Amniotic epithelial cell (primary cell): ENCODE measurements at regions not wholly inside any gene's neighbourhood (a gene's known extent, or its start where the extent isn't known, plus 50 kb on each side); places are given as distances from the start of the nearest gene placed in this dataset.
A peak's percentile ranks its signal among the peaks of the same experiment; 100 is the strongest.
"Not testable (repeated sequence)": the region's sequence is repeated elsewhere in the genome, so short reads cannot be mapped to it uniquely, and the experiment has no call there.

Experiments used
- DNase-seq: peaks from one replicate; pipeline ENCODE4 v3.0.0-alpha.2; 2010; ENCODE audit warnings: low read depth

GRCh38 chr4:9110700-9111099, 59.5 kb upstream of the FAM90A26 start:
- not testable (repeated sequence) for DNase-seq

- not testable (repeated sequence) for DNase-seq
Measured at GRCh38 chr4:9103148-9103524, 67.1 kb upstream of the FAM90A26 start.

GRCh38 chr4:9102471-9103147, 67.6 kb upstream of the FAM90A26 start:
- not testable (repeated sequence) for DNase-seq

- DNase-seq: not testable (repeated sequence)
Measured at GRCh38 chr4:9096330-9096729, 73.9 kb upstream of the FAM90A26 start.

- not testable (repeated sequence) for DNase-seq
Measured at GRCh38 chr4:9078796-9079195, 91.4 kb upstream of the FAM90A26 start.

DNA sequence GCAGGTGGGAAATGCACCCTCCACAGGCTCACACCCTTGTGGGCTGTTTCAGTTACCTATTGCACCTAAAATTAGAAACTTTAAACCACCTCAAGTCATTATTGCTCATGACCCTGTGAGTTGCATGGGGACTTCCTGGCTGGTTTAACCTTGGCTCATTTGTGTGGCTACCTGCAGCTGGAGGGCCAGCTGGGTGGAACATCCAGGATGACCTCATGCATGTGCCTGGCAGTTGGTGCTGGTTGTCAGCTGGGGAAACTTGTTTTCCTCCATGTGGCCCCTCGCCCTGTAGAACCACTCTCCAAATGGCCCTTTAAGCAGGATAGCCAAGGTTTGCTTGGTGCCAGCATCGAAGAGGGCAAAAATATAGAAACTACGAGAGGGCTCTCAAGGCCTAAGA, 93.2 kb upstream of the FAM90A26 start:
- DNase-seq: not testable (repeated sequence)

DNA sequence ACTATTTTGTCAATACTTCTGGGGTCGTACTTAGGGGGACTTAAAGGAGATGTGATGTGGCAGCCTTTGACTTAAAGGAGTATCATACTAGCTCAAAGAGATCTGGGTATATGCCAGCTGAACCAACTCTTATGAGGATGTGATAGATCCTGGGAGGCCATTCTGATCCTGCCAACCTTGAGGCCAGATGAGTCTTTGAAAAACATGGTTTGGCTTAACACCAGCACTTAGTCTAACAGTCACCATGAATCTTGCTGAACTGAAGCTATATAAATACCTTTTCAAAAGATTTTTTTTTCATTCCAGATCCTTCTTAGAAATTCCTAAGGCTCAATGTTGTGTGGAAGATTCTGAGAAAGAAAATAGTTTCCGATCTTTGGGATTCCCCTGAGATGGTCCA, 93.7 kb upstream of the FAM90A26 start:
- DNase-seq: not testable (repeated sequence)

DNA sequence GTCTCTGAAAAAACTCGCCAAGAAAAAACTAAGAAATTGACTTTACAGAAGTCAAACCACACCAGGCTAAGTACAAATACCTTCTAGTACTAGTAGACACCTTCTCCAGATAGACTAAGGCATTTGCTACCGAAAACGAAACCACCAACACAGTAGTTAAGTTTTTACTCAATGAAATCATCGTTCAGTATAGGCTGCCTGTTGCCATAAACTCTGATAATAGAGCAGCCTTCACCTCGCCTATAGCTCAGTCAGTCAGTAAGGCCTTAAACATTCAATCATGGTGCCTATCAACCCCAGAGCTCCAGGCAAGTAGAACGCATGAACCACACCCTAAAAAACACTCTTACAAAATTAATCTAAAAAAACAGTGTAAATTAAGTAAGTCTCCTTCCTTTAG, 96.8 kb upstream of the FAM90A26 start:
- DNase-seq: not testable (repeated sequence)

GRCh38 chr4:9072521-9073220, 97.5 kb upstream of the FAM90A26 start:
- DNase-seq: not testable (repeated sequence)

DNA sequence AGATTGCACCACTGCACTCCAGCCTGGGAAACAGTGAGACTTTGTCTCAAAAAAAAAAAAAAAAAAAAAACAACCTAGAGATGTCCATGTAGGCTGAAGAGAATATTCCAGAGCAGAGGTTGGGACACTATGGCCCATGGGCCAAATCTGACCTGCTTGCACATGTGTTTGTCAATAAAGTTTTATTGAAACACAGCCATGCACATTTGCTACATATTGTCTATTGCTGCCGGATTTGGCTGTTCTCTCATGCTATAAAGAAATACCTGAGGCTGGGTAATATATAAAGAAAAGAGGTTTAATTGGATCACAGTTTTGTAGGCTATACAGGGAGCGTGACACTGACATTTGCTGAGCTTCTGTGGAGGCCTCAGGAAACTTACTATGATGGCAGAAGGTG, 102.3 kb upstream of the FAM90A26 start:
- DNase-seq: not testable (repeated sequence)

GRCh38 chr4:9063612-9064011, 106.6 kb upstream of the FAM90A26 start:
- DNase-seq: not testable (repeated sequence)

DNA sequence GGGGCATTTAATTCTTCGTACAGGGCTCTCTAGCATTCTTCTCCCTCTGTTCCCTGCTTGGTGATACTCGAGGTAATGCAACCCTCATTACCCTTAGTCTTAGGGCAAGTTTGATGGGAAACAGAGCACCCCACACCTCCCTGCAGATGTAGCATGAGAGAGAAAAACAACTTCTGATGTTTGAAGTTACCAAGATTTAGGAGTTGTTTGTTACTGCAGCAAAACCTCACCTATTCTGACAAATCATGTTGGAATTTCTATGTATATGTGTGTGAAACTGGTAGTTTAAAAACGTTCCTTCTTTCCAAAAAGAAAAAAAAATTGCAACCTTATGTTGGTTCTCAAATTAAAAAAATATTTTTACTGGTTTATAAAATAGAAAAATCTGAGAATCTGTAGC, 145.3 kb upstream of the FAM90A26 start:
- DNase-seq: not testable (repeated sequence)

DNA sequence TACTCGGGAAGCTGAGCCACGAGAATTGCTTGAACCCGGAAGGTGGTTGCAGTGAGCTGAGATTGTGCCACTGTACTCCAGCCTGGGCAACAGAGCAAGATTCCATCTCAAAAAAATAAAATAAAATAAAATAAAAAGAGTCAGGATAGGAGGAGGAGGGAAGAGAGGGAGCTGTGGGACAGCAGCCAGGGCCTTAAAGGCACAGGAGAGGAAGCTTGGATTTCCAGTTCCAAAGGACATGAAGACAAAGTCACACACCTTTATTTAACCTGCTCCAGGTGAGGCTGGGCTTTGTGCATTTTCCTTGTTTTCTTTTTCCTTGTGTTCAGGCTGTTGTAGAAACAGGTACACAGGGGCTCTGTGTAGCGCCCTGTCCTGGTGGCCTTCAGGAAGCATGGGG, 138.2 kb upstream of the HMX1 start:
- not testable (repeated sequence) for DNase-seq

GRCh38 chr4:9008407-9008806, 136.8 kb upstream of the HMX1 start:
- not testable (repeated sequence) for DNase-seq

DNA sequence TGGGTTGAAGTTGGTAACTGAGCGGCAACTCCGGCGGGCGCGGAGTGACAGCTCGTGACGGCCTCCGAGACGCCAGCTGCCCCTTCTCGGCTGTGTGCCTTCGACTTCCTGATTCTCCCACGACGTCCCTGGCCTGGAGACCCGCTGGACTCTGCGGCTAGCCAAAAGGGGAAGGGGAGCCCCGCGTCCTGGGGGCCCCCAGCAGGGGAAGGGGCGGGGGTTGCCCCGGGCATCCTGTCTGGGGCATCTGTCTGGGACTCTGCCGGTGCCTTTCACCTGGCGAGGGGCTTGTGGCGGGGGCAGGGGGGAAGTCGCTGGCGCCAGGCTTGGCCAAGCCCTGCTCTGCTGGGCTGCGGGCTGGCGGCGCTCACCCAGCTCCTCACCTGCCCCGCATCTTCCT, 129.5 kb upstream of the HMX1 start:
- DNase-seq: not testable (repeated sequence)

DNA sequence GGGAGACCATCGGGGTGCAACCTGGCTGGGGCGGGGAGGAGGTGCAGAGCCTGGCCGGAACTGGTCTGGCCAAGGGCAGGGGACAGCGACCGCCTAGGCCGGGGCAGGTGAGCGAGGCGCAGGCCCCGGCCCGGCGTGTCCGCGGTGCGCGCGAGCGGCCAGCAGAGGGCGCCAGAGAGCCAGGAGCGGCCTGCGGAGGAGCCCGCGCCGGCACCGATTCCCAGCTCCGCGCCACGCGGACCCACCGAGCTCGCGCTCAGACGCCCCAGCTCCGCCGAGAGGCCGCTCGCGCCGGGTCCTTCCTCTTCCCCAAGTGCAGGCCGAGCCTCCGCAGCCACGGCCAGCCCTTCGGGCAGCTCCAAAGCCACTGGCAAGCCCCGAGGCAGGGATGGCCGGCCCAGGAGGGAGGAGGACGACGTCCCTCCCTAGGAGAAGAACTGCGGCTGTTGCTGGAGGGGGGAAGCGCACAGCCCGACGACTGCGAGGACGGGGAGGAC, 128.9 kb upstream of the HMX1 start:
- peak; percentile 4 for DNase-seq

GRCh38 chr4:8992981-8993380, 121.3 kb upstream of the HMX1 start:
- DNase-seq: not testable (repeated sequence)

DNA sequence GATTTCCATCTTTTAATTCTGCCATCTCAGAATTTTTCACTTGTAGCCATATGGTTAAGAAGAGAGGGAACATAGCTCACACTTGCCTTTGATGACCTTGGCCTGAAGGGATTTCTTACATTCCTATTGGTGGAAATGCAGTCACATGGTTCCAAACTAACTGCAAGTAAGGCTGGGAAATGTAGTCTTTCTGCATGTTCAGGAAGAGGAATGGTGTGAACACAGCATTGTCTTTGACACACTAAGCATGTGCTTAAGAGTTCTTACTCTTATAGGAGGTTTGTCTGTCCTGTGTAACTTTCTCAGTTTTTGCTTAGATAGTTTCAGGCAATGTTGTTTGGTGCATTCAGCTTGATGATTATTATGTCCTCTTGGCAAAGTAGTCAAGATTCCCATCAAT, 119.8 kb upstream of the HMX1 start:
- DNase-seq: not testable (repeated sequence)

GRCh38 chr4:8990341-8990740, 118.7 kb upstream of the HMX1 start:
- not testable (repeated sequence) for DNase-seq

GRCh38 chr4:8985786-8986185, 114.1 kb upstream of the HMX1 start:
- not testable (repeated sequence) for DNase-seq

GRCh38 chr4:8984641-8985040, 113.0 kb upstream of the HMX1 start:
- DNase-seq: not testable (repeated sequence)

GRCh38 chr4:8983921-8984320, 112.3 kb upstream of the HMX1 start:
- DNase-seq: not testable (repeated sequence)

DNA sequence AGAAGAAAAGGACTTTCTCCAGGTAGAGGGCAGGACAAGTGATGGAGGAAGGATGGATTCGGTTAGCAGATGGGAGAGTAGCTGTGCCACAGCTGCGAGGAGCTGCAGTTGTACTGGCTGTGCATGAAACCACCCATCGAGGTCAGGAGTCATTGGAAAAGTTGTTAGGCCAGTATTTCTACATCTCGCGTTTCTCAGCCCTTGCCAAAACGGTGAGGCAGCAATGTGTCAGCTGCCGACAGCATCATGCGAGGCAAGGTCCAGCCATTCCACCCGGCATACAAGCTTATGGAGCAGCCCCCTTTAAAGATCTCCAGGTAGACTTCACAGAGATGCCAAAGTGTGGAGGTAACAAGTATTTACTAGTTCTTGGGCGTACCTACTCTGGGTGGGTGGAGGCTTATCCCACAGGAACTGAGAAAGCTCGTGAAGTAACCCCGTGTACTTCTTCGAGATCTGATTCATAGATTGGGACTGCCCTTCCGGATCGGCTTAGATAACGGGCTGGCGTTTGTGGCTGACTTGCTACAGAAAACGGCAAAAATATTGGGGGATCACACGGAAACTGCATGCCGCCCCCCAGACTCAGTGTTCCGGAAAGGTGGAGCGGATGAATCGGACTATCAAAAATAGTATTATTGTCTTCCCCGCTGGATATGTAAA, 105.0 kb upstream of the HMX1 start:
- not testable (repeated sequence) for DNase-seq
